CD14-positive monocyte (primary cell): ENCODE measurements at regions not wholly inside any gene's neighbourhood (a gene's known extent, or its start where the extent isn't known, plus 50 kb on each side); places are given as distances from the start of the nearest gene placed in this dataset.
"Not testable (repeated sequence)": the region's sequence is repeated elsewhere in the genome, so short reads cannot be mapped to it uniquely, and the experiment has no call there.

ENCODE experiments used
- DNase-seq, 3 donors: peaks; one replicate each; pipeline ENCODE4 v3.0.0-alpha.2; 2011 to 2022
- H2AFZ ChIP-seq: 2 replicates; pipeline ENCODE4 v1.6.0; 2012; ENCODE audit warnings: mild to moderate bottlenecking, low read depth, low read length, inconsistent platforms; ENCODE audit not compliant: insufficient read depth, poor library complexity, severe bottlenecking
- H3K27ac ChIP-seq, 2 donors: 1 replicate in 1 of 2; 2 replicates in 1 of 2; pipeline ENCODE4 v1.5.1; 2012 to 2013; ENCODE audit warnings: low read length in 2 of 2, control low read depth in 1 of 2, inconsistent platforms in 1 of 2, low read depth in 1 of 2, mild to moderate bottlenecking in 1 of 2
- H3K27me3 ChIP-seq, 2 donors: one replicate each; pipeline versions ENCODE4 v1.6.0 to v1.6.1; 2011 to 2013; ENCODE audit warnings: low read length in 2 of 2; ENCODE audit not compliant: control insufficient read depth in 2 of 2, insufficient read depth in 2 of 2
- H3K36me3 ChIP-seq, 2 donors: replicated peaks in 1 of 2; 1 replicate in 1 of 2; 2 replicates in 1 of 2; pipeline versions ENCODE4 v1.5.1 to v1.6.1; 2012 to 2013; ENCODE audit warnings: low read length in 2 of 2, control low read depth in 1 of 2, inconsistent platforms in 1 of 2, mild to moderate bottlenecking in 1 of 2; ENCODE audit not compliant: insufficient read depth in 2 of 2, control insufficient read depth in 1 of 2
- H3K4me1 ChIP-seq, 2 donors: 1 replicate in 1 of 2; 2 replicates in 1 of 2; pipeline versions ENCODE4 v1.5.1 to v1.6.1; 2012 to 2013; ENCODE audit warnings: low read length in 2 of 2, control low read depth in 1 of 2, inconsistent platforms in 1 of 2, mild to moderate bottlenecking in 1 of 2, moderate library complexity in 1 of 2; ENCODE audit not compliant: insufficient read depth in 2 of 2, control insufficient read depth in 1 of 2
- H3K4me2 ChIP-seq: replicated peaks from 2 replicates; pipeline ENCODE3; 2012; ENCODE audit warnings: low read length, moderate library complexity, mild to moderate bottlenecking; ENCODE audit not compliant: poor library complexity, severe bottlenecking; ENCODE audit errors: extremely low read depth
- H3K4me3 ChIP-seq, 3 experiments: fragments of 200-600 bp in 1 of 3; sonication (generic) in 1 of 3; replicated peaks in 1 of 3; 1 replicate in 2 of 3; 2 replicates in 1 of 3; pipeline ENCODE4 v1.5.1; 2011 to 2013; ENCODE audit warnings: low read length in 3 of 3, mild to moderate bottlenecking in 3 of 3, control low read depth in 2 of 3, low read depth in 2 of 3, inconsistent platforms in 1 of 3, moderate library complexity in 1 of 3
- H3K79me2 ChIP-seq: 2 replicates; pipeline ENCODE4 v1.6.0; 2012; ENCODE audit warnings: mild to moderate bottlenecking, control low read depth, inconsistent platforms, low read length, moderate library complexity; ENCODE audit not compliant: insufficient read depth
- H3K9ac ChIP-seq: 2 replicates; pipeline ENCODE4 v1.6.0; 2017; ENCODE audit warnings: low read length, mild to moderate bottlenecking; ENCODE audit not compliant: insufficient read depth, poor library complexity, severe bottlenecking
- H3K9me3 ChIP-seq, 2 donors: replicated peaks in 1 of 2; 1 replicate in 1 of 2; 2 replicates in 1 of 2; pipeline versions ENCODE4 v1.5.1 to v1.6.1; 2012 to 2013; ENCODE audit warnings: low read length in 2 of 2, control low read depth in 1 of 2; ENCODE audit not compliant: control insufficient read depth in 1 of 2, insufficient read depth in 1 of 2
- H4K20me1 ChIP-seq: 2 replicates; pipeline ENCODE4 v1.6.0; 2012; ENCODE audit warnings: mild to moderate bottlenecking, low read length, control low read depth, moderate library complexity; ENCODE audit not compliant: insufficient read depth
- H3K27ac Mint-ChIP-seq, 7 donors: one replicate each; pipeline ENCODE4 v1.8.0; 2020; ENCODE audit warnings: mild to moderate bottlenecking in 7 of 7, mixed read lengths in 7 of 7, moderate library complexity in 6 of 7, inconsistent platforms in 2 of 7
- H3K27me3 Mint-ChIP-seq, 3 donors: one replicate each; pipeline ENCODE4 v1.8.0; 2021 to 2022; ENCODE audit warnings: low read depth in 3 of 3, mild to moderate bottlenecking in 3 of 3, mixed read lengths in 3 of 3, moderate library complexity in 3 of 3, inconsistent platforms in 1 of 3
- H3K36me3 Mint-ChIP-seq, 2 donors: one replicate each; pipeline ENCODE4 v1.8.0; 2020; ENCODE audit warnings: mixed read lengths in 2 of 2, inconsistent platforms in 1 of 2, mild to moderate bottlenecking in 1 of 2
- H3K4me1 Mint-ChIP-seq: one replicate; pipeline ENCODE4 v1.8.0; 2020; ENCODE audit warnings: mild to moderate bottlenecking, mixed read lengths
- H3K4me3 Mint-ChIP-seq, 2 donors: one replicate each; pipeline ENCODE4 v1.8.0; 2020; ENCODE audit warnings: mild to moderate bottlenecking in 2 of 2, mixed read lengths in 2 of 2, moderate library complexity in 1 of 2
- H3K9me3 Mint-ChIP-seq, 7 donors: one replicate each; pipeline ENCODE4 v1.8.0; 2020 to 2022; ENCODE audit warnings: mixed read lengths in 7 of 7, mild to moderate bottlenecking in 6 of 7, moderate library complexity in 6 of 7, inconsistent platforms in 2 of 7
- CTCF ChIP-seq: fragments of 200-600 bp; IDR thresholded peaks from one replicate; pipeline ENCODE4 v1.8.0; 2022; ENCODE audit warnings: antibody characterized with exemption, mild to moderate bottlenecking
- WGBS: methylation state at CpG from one replicate; pipeline ENCODE4 v1.1.5; 2013; ENCODE audit warnings: missing lambda C conversion rate; ENCODE audit not compliant: insufficient coverage; 5-methylcytosine and 5-hydroxymethylcytosine counted together
- intact Hi-C, 2 donors: fragments of 100-400 bp; cut with micrococcal nuclease; formaldehyde crosslinking; loops; one replicate each; pipeline versions ENCODE4 v1.15.0 to v1.15.1; 2023

- Histone ChIP-seq H3K79me2 (no peaks in the 10 kb centered on the region), H3K27ac (no peak overlapping the region), H3K4me1 (no peaks in the 10 kb centered on the region), H3K4me2 (no peak overlapping the region), H2AFZ (no peak overlapping the region), H3K27me3 (no peaks in the 10 kb centered on the region), H3K9me3 (peaks cover 0 to 5% of the 10 kb centered on the region in 2 donors), H3K9ac (no peak overlapping the region), H3K36me3 (no peaks in the 10 kb centered on the region), H4K20me1 (no peaks in the 10 kb centered on the region), H3K4me3 (no peak overlapping the region)
- TF ChIP-seq CTCF: no peak
- WGBS: no CpG with 5 or more reads among the region's 1 CpG
- Mint-ChIP-seq H3K4me3 (no peak overlapping the region), H3K27ac (no peak overlapping the region), H3K9me3 (peaks cover 3 to 14% (median 10%) of the 10 kb centered on the region in 7 donors), H3K4me1 (no peaks in the 10 kb centered on the region), H3K36me3 (no peaks in the 10 kb centered on the region), H3K27me3 (peaks cover 0 to 2% (median 0%) of the 10 kb centered on the region in 3 donors)
- intact Hi-C loops: no loop called here
- no peak for DNase-seq
These were observed 163.2 kb upstream of the INTU start for GRCh38 chr4:127469542-127469941.

- Histone ChIP-seq H3K4me2 (no peak overlapping the region), H3K27me3 (no peaks in the 10 kb centered on the region), H3K4me1 (no peaks in the 10 kb centered on the region), H3K79me2 (no peaks in the 10 kb centered on the region), H3K9ac (no peak overlapping the region), H2AFZ (no peak overlapping the region), H3K9me3 (peaks cover 0 to 5% of the 10 kb centered on the region in 2 donors), H4K20me1 (no peaks in the 10 kb centered on the region), H3K27ac (no peak overlapping the region), H3K36me3 (no peaks in the 10 kb centered on the region), H3K4me3 (no peak overlapping the region)
- peaks cover 3 to 14% (median 10%) of the 10 kb centered on the region in 7 donors for H3K9me3 Mint-ChIP-seq
- H3K4me3 Mint-ChIP-seq: no peak overlapping the region
- no peaks in the 10 kb centered on the region for H3K36me3 Mint-ChIP-seq
- TF ChIP-seq CTCF: no peak
- intact Hi-C loops: no loop called here
- H3K27me3 Mint-ChIP-seq: peaks cover 0 to 2% (median 0%) of the 10 kb centered on the region in 3 donors
- WGBS: 94% methylated on average over 26 of the region's 31 CpGs
- DNase-seq: no peak
- no peaks in the 10 kb centered on the region for H3K4me1 Mint-ChIP-seq
- no peak overlapping the region for H3K27ac Mint-ChIP-seq
These were observed 162.6 kb upstream of the INTU start for GRCh38 chr4:127469959-127470809.

- H3K4me2 ChIP-seq, H3K27me3 ChIP-seq, H3K4me3 Mint-ChIP-seq, H3K36me3 Mint-ChIP-seq, H3K4me3 ChIP-seq, DNase-seq, H3K9me3 ChIP-seq, H4K20me1 ChIP-seq, H3K27ac Mint-ChIP-seq, H3K36me3 ChIP-seq, H3K4me1 ChIP-seq, H3K27me3 Mint-ChIP-seq, intact Hi-C loops, H2AFZ ChIP-seq, H3K79me2 ChIP-seq, H3K9ac ChIP-seq, H3K27ac ChIP-seq, H3K4me1 Mint-ChIP-seq: not testable (repeated sequence)
- peaks cover 0 to 13% (median 3%) of the 10 kb centered on the region in 7 donors for H3K9me3 Mint-ChIP-seq
- 100% methylated on average over 2 of the region's 3 CpGs for WGBS
These were observed 154.5 kb upstream of the INTU start for GRCh38 chr4:127478271-127478670.
